Fibroblast of mammary gland (primary cell): ENCODE measurements at regions not wholly inside any gene's neighbourhood (a gene's known extent, or its start where the extent isn't known, plus 50 kb on each side); places are given as distances from the start of the nearest gene placed in this dataset.

ENCODE experiments used
- DNase-seq: peaks from one replicate; pipeline ENCODE4 v3.0.0-alpha.2; 2010; ENCODE audit warnings: low read depth
- H3K4me3 ChIP-seq: 2 replicates; pipeline ENCODE4 v1.5.1; 2011; ENCODE audit warnings: low read depth, mild to moderate bottlenecking, low read length, moderate library complexity; ENCODE audit not compliant: control insufficient read depth
- CTCF ChIP-seq: conservative IDR thresholded peaks from 2 replicates; pipeline ENCODE4 v1.5.1; 2011; ENCODE audit warnings: low read depth, low read length, inconsistent platforms; ENCODE audit not compliant: control insufficient read depth, insufficient read depth

GRCh38 chr15:95162531-95162930 lies 931.2 kb downstream of the MCTP2 start:
- DNase-seq = peak; percentile 7
- no peak overlapping the region for H3K4me3 ChIP-seq
- no peak for TF ChIP-seq CTCF

- no peak for TF ChIP-seq CTCF
- DNase-seq = peak; percentile 94
- no peak overlapping the region for H3K4me3 ChIP-seq
Observed at GRCh38 chr15:95162967-95163531, 931.7 kb downstream of the MCTP2 start.

- no peak overlapping the region for H3K4me3 ChIP-seq
- no peak for DNase-seq
- TF ChIP-seq CTCF = no peak
Observed at GRCh38 chr15:95168152-95168551, 936.8 kb downstream of the MCTP2 start.

- H3K4me3 ChIP-seq = no peak overlapping the region
- TF ChIP-seq CTCF = no peak
- no peak for DNase-seq
Observed at GRCh38 chr15:95168951-95169431, 937.6 kb downstream of the MCTP2 start.

GRCh38 chr15:95169541-95170459 lies 938.4 kb downstream of the MCTP2 start:
- peak overlapping the region; percentile 1 for H3K4me3 ChIP-seq
- peak; percentile 89 for DNase-seq

GRCh38 chr15:95170561-95171380 lies 939.4 kb downstream of the MCTP2 start:
- no peak overlapping the region for H3K4me3 ChIP-seq
- TF ChIP-seq CTCF = no peak
- no peak for DNase-seq

More at GRCh38 chr15:95169541-95170459, 938.4 kb downstream of the MCTP2 start:
- no peak for TF ChIP-seq CTCF
